SK-N-SH (cell line): ENCODE measurements at regions not wholly inside any gene's neighbourhood (a gene's known extent, or its start where the extent isn't known, plus 50 kb on each side); places are given as distances from the start of the nearest gene placed in this dataset.

Experiments used
- EP300 ChIP-seq, 2 experiments: IDR thresholded peaks; 2 replicates each; pipeline versions ENCODE4 v1.4.0 to v1.6.1; 2012; ENCODE audit warnings: borderline replicate concordance in 1 of 2, low read depth in 1 of 2, low read length in 1 of 2
- GABPA ChIP-seq: IDR thresholded peaks from 2 replicates; pipeline ENCODE4 v1.4.0; 2012; ENCODE audit warnings: low read depth, mild to moderate bottlenecking
- POLR2AphosphoS5 ChIP-seq: IDR thresholded peaks from 2 replicates; pipeline ENCODE4 v1.6.1; 2012; ENCODE audit warnings: low read depth, low read length
- TF ChIP-seq, protein P1 (sequence below): IDR thresholded peaks from 2 replicates; pipeline ENCODE4 v1.6.1; 2012; ENCODE audit warnings: mild to moderate bottlenecking, low read depth, low read length, moderate library complexity
- TF ChIP-seq, protein P2 (sequence below): IDR thresholded peaks from 2 replicates; pipeline ENCODE4 v1.4.0; 2012; ENCODE audit warnings: low read depth
- TF ChIP-seq, protein P3 (sequence below): fragments of 200-600 bp; sonication (generic); IDR thresholded peaks from 2 replicates; pipeline ENCODE4 v1.6.1; 2017; ENCODE audit warnings: antibody characterized with exemption, mild to moderate bottlenecking, moderate library complexity
- TF ChIP-seq, protein P4 (sequence below): IDR thresholded peaks from 2 replicates; pipeline ENCODE4; 2012

DNA sequence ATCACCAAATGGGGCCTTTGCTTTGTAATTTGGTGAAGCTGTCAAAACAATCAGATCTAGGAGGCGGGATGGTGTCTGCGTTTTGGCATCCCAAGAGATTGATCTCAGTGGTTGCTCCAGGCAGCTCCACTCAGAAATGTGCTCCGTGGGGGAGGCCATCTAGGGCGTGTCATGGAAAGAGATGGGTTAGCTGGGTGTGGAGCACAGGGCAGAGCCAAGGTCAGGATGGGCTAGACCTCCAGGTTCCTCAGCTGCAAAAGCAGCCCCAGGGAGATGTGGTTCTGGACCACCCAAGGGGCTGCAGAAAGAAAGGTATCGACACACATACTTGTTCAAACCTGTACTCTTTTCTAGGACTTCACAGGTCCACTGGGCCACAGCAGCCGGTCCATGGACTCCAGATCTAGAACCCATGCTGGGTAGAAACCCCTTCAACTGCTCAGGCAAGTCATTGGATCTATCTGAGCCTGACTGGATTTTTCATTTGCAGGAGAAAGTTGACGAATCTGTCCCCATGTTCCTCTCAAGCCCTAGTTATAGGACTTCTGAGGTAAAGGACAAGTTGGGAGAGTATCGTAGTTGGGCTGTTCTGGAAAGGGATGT lies 270.2 kb upstream of the RPL38 start:
- TF ChIP-seq, protein P1, sequence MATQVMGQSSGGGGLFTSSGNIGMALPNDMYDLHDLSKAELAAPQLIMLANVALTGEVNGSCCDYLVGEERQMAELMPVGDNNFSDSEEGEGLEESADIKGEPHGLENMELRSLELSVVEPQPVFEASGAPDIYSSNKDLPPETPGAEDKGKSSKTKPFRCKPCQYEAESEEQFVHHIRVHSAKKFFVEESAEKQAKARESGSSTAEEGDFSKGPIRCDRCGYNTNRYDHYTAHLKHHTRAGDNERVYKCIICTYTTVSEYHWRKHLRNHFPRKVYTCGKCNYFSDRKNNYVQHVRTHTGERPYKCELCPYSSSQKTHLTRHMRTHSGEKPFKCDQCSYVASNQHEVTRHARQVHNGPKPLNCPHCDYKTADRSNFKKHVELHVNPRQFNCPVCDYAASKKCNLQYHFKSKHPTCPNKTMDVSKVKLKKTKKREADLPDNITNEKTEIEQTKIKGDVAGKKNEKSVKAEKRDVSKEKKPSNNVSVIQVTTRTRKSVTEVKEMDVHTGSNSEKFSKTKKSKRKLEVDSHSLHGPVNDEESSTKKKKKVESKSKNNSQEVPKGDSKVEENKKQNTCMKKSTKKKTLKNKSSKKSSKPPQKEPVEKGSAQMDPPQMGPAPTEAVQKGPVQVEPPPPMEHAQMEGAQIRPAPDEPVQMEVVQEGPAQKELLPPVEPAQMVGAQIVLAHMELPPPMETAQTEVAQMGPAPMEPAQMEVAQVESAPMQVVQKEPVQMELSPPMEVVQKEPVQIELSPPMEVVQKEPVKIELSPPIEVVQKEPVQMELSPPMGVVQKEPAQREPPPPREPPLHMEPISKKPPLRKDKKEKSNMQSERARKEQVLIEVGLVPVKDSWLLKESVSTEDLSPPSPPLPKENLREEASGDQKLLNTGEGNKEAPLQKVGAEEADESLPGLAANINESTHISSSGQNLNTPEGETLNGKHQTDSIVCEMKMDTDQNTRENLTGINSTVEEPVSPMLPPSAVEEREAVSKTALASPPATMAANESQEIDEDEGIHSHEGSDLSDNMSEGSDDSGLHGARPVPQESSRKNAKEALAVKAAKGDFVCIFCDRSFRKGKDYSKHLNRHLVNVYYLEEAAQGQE: no peak
- TF ChIP-seq, protein P2, sequence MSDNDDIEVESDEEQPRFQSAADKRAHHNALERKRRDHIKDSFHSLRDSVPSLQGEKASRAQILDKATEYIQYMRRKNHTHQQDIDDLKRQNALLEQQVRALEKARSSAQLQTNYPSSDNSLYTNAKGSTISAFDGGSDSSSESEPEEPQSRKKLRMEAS: no peak
- TF ChIP-seq EP300 (IDR thresholded peaks at IDR 0.05; ENCODE audit: borderline replicate concordance in 1 of 2, low read depth in 1 of 2, low read length in 1 of 2) (no peak), POLR2AphosphoS5 (no peak), GABPA (no peak)
- TF ChIP-seq, protein P3, sequence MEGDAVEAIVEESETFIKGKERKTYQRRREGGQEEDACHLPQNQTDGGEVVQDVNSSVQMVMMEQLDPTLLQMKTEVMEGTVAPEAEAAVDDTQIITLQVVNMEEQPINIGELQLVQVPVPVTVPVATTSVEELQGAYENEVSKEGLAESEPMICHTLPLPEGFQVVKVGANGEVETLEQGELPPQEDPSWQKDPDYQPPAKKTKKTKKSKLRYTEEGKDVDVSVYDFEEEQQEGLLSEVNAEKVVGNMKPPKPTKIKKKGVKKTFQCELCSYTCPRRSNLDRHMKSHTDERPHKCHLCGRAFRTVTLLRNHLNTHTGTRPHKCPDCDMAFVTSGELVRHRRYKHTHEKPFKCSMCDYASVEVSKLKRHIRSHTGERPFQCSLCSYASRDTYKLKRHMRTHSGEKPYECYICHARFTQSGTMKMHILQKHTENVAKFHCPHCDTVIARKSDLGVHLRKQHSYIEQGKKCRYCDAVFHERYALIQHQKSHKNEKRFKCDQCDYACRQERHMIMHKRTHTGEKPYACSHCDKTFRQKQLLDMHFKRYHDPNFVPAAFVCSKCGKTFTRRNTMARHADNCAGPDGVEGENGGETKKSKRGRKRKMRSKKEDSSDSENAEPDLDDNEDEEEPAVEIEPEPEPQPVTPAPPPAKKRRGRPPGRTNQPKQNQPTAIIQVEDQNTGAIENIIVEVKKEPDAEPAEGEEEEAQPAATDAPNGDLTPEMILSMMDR: no peak
- TF ChIP-seq, protein P4, sequence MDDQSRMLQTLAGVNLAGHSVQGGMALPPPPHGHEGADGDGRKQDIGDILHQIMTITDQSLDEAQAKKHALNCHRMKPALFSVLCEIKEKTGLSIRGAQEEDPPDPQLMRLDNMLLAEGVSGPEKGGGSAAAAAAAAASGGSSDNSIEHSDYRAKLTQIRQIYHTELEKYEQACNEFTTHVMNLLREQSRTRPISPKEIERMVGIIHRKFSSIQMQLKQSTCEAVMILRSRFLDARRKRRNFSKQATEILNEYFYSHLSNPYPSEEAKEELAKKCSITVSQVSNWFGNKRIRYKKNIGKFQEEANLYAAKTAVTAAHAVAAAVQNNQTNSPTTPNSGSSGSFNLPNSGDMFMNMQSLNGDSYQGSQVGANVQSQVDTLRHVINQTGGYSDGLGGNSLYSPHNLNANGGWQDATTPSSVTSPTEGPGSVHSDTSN: no peak
